Stimulated activated CD8-positive, alpha-beta memory T cell treated with anti-CD3 and anti-CD28 coated beads, Interleukin-4, amount 100 ng/mL, for 24 hours (primary cell): ENCODE measurements at regions not wholly inside any gene's neighbourhood (a gene's known extent, or its start where the extent isn't known, plus 50 kb on each side); places are given as distances from the start of the nearest gene placed in this dataset.

ENCODE experiments used
- DNase-seq: peaks from one replicate; pipeline ENCODE4 v3.0.0-alpha.2; 2020; ENCODE audit warnings: low read depth

GRCh38 chr11:45597097-45597496 is 68.3 kb downstream of the CHST1 start:
- DNase-seq = no peak

- DNase-seq = no peak
Observed at GRCh38 chr11:45596571-45596970, 68.9 kb downstream of the CHST1 start.

- no peak for DNase-seq
Observed at GRCh38 chr11:45593992-45594391, 71.4 kb downstream of the CHST1 start.

GRCh38 chr11:45592636-45593035 is 72.8 kb downstream of the CHST1 start:
- DNase-seq = no peak

GRCh38 chr11:45590743-45591142 is 74.7 kb downstream of the CHST1 start:
- DNase-seq = no peak

- no peak for DNase-seq
Observed at GRCh38 chr11:45585205-45585604, 80.2 kb downstream of the CHST1 start.

- DNase-seq = no peak
Observed at GRCh38 chr11:45583981-45584566, 81.3 kb downstream of the CHST1 start.

- no peak for DNase-seq
Observed at GRCh38 chr11:45580399-45580798, 85.0 kb downstream of the CHST1 start.

GRCh38 chr11:45578316-45578715 is 87.1 kb downstream of the CHST1 start:
- no peak for DNase-seq

GRCh38 chr11:45577752-45578151 is 87.7 kb downstream of the CHST1 start:
- DNase-seq = no peak

- no peak for DNase-seq
Observed at GRCh38 chr11:45576461-45577215, 88.8 kb downstream of the CHST1 start.

- no peak for DNase-seq
Observed at GRCh38 chr11:45573728-45574127, 91.7 kb downstream of the CHST1 start.

- no peak for DNase-seq
Observed at GRCh38 chr11:45572354-45573123, 92.9 kb downstream of the CHST1 start.

- DNase-seq = no peak
Observed at GRCh38 chr11:45569776-45570175, 95.6 kb downstream of the CHST1 start.

GRCh38 chr11:45568049-45568448 is 97.4 kb downstream of the CHST1 start:
- DNase-seq = no peak

GRCh38 chr11:45565446-45565988 is 99.9 kb downstream of the CHST1 start:
- no peak for DNase-seq

- no peak for DNase-seq
Observed at GRCh38 chr11:45563810-45564209, 101.6 kb downstream of the CHST1 start.

- DNase-seq = no peak
Observed at GRCh38 chr11:45563171-45563570, 102.3 kb downstream of the CHST1 start.

GRCh38 chr11:45560913-45561281 is 104.5 kb downstream of the CHST1 start:
- no peak for DNase-seq

- no peak for DNase-seq
Observed at GRCh38 chr11:45560155-45560912, 105.1 kb downstream of the CHST1 start.

- no peak for DNase-seq
Observed at GRCh38 chr11:45556851-45557707, 108.3 kb downstream of the CHST1 start.
